Fibroblast of skin of back (primary cell): ENCODE measurements at regions not wholly inside any gene's neighbourhood (a gene's known extent, or its start where the extent isn't known, plus 50 kb on each side); places are given as distances from the start of the nearest gene placed in this dataset.
A peak's percentile ranks its signal among the peaks of the same experiment; 100 is the strongest.
"Not testable (repeated sequence)": the region's sequence is repeated elsewhere in the genome, so short reads cannot be mapped to it uniquely, and the experiment has no call there.

ENCODE experiments used
- DNase-seq: peaks from one replicate; pipeline ENCODE4 v3.0.0-alpha.2; 2013

DNA sequence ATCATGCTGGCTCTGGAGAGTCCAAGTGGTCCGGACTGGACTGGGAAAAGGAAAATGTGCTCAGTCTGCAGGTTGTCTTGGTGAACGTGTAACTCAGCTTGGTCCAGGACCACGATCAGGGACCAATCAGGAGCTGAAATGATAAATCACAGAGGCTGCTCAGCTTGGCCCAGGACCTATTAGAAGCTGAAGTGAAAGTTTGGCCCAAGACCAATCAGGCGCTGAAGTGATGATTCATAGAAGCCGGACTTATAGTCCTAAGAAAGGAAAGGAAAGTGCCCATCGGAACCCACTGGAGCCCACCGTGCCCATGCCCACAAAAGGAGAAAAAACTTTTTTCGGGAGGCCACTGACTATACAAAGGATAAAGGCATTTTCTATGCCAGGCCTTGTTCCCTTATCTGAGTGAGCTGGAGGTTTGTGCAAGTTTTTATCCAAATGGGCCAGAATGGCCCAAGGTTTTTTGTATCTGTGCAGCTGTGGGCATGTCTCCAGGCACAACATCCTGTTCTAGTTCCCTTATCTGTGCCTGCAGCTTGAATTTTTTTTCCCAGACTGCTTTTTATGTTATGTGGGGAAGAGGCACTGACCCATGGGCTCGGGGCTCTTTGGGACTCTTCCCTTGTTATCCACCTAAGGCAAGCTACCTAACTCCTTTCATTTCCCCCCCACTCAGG, 194.4 kb downstream of the FAM133A start:
- no peak for DNase-seq

DNA sequence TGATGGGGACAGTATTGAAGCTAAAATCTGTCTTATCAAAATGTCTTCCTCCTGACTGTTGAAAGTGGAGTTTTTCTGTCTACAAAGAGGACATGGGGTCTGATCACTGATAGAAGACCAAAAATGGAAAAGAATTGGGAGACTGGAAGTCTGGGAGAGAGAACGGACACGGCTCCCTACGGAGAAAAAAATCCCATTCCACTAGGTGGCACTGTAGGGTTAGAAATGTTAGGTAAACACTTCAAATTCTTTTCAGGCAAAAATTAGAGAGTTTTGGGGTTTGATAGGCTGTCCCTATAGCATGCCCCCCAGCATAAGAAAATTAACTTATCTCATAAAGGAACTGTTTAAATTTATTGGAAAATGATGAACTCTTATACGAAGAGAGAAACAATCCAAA, 200.5 kb downstream of the FAM133A start:
- DNase-seq = peak; percentile 8

DNA sequence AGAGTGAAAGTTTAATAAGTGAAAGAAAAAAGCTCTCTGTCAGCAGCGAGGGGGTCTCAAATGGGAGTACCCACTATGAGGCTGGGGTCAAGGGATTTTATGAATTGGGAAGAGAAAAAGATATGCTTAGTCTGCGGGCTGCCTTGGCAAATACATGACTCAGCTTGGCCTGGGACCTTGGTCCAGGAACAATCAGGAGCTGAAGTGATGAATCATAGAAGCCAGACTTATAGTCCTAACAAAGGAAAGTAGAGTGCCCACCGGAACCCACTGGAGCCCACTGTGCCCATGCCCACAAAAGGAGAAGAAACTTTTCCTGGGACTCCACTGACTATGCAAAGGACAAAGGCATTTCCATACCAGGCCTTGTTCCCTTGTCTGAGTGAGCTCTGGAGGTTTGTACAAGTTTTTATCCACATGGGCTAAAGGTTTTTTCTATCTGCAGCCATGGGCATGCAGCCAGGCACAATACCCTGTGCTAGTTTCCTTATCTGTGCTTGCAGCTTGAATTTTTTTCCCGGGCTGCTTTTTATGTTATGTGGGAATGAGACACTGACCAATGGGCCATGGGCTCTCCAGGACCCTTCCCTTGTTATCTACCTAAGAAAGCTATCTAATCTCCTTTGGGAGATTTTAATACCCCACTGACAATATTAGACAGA, 201.7 kb downstream of the FAM133A start:
- no peak for DNase-seq

DNA sequence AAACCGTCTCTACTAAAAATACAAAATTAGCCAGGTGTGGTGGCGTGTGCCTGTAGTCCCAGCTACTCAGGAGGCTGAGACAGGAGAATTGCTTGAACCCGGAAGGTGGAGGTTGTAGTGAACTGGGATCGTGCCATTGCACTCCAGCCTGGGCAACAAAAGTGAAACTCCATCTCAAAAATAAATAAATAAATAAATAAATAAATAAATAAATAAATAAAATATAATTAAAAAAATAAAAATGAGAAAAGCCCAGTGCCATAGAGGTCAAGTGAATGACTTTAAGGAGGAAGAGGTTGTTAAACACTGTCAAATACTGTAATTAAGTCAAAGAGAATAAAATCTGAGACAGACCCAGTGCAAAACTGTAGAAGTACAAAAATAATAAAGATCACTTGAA, 247.0 kb downstream of the FAM133A start:
- not testable (repeated sequence) for DNase-seq

GRCh38 chrX:93932471-93933220, 258.6 kb downstream of the FAM133A start:
- no peak for DNase-seq

DNA sequence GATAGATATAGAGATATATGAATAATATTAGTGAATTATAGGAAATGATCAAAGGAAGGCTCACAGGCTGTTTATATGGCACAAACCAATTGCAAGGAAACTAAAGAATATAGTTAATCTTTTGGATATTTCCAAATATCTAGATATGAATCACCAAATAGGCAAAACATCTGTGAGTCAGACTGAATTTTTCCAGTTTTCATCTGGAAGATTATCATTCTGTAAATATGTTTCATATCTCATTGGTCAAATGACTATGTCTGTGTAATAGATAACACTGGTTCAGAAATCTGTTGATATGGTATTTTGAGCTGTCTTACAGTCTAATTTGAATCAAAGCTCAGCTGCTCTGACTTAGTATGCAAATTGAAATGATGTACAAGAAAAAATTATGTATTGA, 303.6 kb downstream of the FAM133A start:
- DNase-seq = no peak

- no peak for DNase-seq
These were observed 311.6 kb downstream of the FAM133A start for GRCh38 chrX:93985344-93986307.
